GM12878 (cell line): ENCODE measurements at regions not wholly inside any gene's neighbourhood (a gene's known extent, or its start where the extent isn't known, plus 50 kb on each side); places are given as distances from the start of the nearest gene placed in this dataset.

Experiments
- CHD4 ChIP-seq: fragments of 200-600 bp; sonication (generic); IDR thresholded peaks from 2 replicates; pipeline ENCODE4 v1.6.1; 2016; ENCODE audit warnings: mild to moderate bottlenecking
- MEF2A ChIP-seq: IDR thresholded peaks from 2 replicates; pipeline ENCODE4 v1.6.1; 2011; ENCODE audit warnings: low read depth, mild to moderate bottlenecking, low read length, moderate library complexity; ENCODE audit not compliant: insufficient read depth
- MYC ChIP-seq: IDR thresholded peaks from 2 replicates; pipeline ENCODE4 v1.6.1; 2011; ENCODE audit warnings: mild to moderate bottlenecking, low read length, moderate library complexity, inconsistent platforms; ENCODE audit not compliant: insufficient read depth, insufficient replicate concordance, insufficient read length, severe bottlenecking
- TF ChIP-seq, protein P1 (sequence below), 3 experiments: IDR thresholded peaks in 2 of 3; conservative IDR thresholded peaks in 1 of 3; 2 replicates each; pipeline ENCODE4 v1.5.1; 2011; ENCODE audit warnings: low read depth in 3 of 3, low read length in 3 of 3, mild to moderate bottlenecking in 3 of 3, control low read depth in 2 of 3, moderate library complexity in 2 of 3, inconsistent platforms in 1 of 3, mixed read lengths in 1 of 3; ENCODE audit not compliant: control insufficient read depth in 2 of 3, insufficient read depth in 1 of 3; ENCODE audit errors: extremely low read depth in 1 of 3

DNA sequence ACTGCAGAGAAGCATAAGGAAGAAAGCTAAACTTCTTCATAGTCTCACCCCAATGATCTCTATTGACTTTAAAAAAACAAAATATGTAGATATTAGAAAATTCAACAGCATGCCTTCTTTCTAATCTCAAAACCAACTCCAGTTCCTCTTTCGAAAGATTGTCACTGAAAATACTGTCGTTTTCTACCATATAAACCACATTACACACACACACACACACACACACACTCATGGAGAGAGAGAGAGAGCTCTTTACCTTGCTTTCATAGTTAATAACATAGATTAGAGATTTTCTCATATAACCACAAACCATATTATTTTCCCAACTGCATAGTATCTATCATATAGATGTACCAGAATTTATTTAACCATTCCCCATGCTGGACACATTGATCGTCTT, 296.2 kb upstream of the MGMT start:
- TF ChIP-seq MEF2A (no peak), CHD4 (no peak), MYC (no peak)
- TF ChIP-seq, protein P1, sequence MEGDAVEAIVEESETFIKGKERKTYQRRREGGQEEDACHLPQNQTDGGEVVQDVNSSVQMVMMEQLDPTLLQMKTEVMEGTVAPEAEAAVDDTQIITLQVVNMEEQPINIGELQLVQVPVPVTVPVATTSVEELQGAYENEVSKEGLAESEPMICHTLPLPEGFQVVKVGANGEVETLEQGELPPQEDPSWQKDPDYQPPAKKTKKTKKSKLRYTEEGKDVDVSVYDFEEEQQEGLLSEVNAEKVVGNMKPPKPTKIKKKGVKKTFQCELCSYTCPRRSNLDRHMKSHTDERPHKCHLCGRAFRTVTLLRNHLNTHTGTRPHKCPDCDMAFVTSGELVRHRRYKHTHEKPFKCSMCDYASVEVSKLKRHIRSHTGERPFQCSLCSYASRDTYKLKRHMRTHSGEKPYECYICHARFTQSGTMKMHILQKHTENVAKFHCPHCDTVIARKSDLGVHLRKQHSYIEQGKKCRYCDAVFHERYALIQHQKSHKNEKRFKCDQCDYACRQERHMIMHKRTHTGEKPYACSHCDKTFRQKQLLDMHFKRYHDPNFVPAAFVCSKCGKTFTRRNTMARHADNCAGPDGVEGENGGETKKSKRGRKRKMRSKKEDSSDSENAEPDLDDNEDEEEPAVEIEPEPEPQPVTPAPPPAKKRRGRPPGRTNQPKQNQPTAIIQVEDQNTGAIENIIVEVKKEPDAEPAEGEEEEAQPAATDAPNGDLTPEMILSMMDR (IDR thresholded peaks at IDR 0.05 in 2 of 3, conservative IDR thresholded peaks at IDR 0.05 in 1 of 3; ENCODE audit: control insufficient read depth in 2 of 3, extremely low read depth in 1 of 3, insufficient read depth in 1 of 3, low read depth in 3 of 3, low read length in 3 of 3) = no peak
